CD1c-positive myeloid dendritic cell (primary cell): ENCODE measurements at regions not wholly inside any gene's neighbourhood (a gene's known extent, or its start where the extent isn't known, plus 50 kb on each side); places are given as distances from the start of the nearest gene placed in this dataset.
"Not testable (repeated sequence)": the region's sequence is repeated elsewhere in the genome, so short reads cannot be mapped to it uniquely, and the experiment has no call there.

Source experiments
- DNase-seq: peaks from one replicate; pipeline ENCODE4 v3.0.0-alpha.2; 2016; ENCODE audit errors: extremely low spot score

- not testable (repeated sequence) for DNase-seq
These were observed 64.4 kb upstream of the LPCAT1 start for GRCh38 chr5:1588071-1588694.

DNA sequence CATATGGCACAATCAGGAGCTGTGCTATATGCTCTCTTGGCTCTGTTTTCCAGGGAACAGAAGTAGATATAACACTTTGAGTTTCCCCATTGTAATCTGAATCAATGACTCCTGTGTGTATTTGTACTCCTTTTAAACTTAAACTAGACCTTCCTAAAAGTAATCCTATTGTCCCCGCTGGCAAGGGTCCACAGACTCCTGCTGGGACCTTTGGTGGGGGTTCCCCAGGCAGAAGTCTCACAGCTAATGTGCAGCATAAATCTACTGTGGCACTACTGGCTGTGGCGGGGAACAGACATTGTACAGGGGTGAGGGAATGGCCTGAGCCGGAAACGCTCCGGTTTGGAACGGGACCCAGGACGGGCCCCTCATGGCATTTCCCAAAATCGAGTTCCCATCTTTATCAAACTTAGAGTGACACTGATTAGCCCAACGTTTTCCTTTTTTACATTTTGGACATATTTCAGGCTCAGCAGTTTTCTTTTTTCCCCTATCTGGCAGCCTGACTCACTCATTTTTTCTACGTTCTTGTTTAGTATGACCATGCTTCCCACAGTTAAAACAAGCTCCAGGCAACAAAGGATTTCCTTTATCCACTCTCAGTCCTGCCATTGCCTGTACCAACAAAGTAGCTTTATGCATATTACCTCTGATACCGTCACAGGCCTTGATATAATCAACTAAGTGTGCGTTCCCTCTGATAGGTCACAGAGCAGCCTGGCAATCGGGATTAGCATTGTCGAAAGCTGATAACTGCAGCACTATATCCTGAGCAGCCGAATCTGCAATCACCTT is 59.5 kb upstream of the LPCAT1 start:
- DNase-seq: not testable (repeated sequence)

DNA sequence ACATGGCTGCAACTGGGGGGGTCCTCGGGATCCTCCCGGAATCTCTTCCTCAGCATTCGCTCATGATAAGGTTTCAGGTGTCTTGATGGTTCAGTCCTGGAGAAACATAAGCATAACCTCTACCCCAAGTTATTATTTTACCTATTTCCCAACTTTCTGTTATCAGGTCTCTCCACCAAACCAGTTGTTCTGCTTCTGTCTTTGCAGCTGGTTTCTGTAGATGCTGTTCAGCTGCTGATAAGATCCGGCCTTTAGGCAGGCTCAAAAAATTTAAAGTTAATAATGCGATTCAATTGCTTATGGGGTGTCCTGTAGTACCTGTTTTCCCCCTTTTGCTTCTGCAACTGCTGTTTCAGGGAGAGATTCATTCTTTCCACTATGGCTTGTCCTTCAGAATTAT is 55.6 kb upstream of the LPCAT1 start:
- not testable (repeated sequence) for DNase-seq

DNA sequence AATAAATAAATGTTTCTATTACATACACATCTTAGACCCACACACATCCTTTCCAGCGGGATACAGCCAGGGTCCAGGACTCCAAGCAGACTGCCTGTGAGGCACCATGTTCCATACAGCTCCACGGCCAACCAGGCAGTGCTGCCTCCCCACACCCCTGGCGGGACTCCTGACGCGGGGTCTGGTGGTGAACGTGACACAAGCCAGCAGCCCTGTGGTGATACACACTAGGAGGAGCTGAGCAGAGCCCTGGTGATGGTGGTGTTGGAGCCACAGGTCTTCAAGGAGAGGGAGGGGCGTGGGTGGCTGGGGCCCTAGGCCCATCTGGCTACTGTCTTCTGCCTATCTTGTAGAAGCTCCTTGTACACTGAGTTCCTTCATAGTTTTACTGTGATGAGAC is 53.1 kb upstream of the LPCAT1 start:
- not testable (repeated sequence) for DNase-seq

DNA sequence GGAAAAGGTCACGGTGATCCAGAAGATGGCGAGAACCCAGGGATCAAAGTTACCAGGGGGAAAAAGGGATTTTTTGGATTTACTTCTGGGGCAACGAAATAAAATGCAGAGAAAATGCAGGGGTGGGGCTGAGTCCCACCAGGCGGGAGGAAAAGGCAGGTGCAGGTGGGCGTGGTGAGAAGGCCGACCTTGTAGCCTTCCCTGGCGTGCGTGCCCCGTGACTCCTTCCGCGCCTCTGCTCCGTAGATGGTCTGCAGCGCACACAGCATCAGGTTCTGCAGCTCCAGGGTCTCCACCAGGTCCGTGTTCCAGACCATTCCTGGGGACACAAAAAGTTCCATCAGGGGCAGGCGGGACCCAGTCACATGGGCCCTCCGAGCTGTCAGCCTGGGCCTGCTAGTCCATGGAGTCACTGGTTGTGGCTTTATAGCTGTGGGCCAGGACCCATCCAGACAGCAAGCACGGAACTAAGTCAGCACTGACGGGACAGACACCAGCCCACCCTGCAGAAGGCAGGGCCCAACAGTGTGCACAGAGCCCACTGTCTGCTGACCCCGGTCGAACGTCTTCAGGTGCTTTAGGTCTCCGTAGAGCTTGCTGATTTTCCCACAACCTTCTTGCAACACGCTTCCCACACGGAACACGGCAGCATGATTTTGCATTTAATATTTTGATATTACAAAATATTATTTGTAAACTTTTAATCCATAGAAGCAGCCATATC is 52.4 kb upstream of the LPCAT1 start:
- not testable (repeated sequence) for DNase-seq

DNA sequence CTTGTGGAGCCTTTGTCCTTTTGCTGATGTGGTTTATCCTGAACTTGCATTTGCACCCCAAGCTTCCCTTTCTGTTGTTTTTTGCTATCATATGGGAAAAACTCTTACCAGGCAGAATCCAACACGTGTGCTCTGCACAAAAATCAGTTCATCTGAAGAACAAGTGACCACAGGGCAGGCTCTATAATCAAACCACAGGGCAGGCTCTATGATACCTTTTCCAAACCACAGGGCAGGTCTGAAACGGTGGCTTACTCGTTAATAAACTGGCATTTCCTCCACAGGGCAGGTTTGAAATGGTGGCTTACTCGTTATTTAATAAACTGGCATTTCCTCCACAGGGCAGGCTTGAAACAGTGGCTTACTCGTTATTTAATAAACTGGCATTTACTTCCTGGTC is 51.7 kb upstream of the LPCAT1 start:
- not testable (repeated sequence) for DNase-seq

- DNase-seq: not testable (repeated sequence)
These were observed 50.2 kb upstream of the LPCAT1 start for GRCh38 chr5:1574023-1574318.

GRCh38 chr5:1573217-1574022 is 49.7 kb upstream of the LPCAT1 start:
- DNase-seq: not testable (repeated sequence)
